Mesenchymal stem cell (in vitro differentiated cells and primary cell): ENCODE measurements at regions not wholly inside any gene's neighbourhood (a gene's known extent, or its start where the extent isn't known, plus 50 kb on each side); places are given as distances from the start of the nearest gene placed in this dataset.

Experiments used
- DNase-seq: peaks from one replicate; pipeline ENCODE4 v3.0.0-alpha.2; 2013
- H2AFZ ChIP-seq: one replicate; pipeline ENCODE4 v1.6.1; 2013; ENCODE audit warnings: low read depth, mild to moderate bottlenecking, control low read depth, inconsistent platforms, low read length, moderate library complexity
- H2AK5ac ChIP-seq: 2 replicates; pipeline ENCODE4 v1.6.1; 2013; ENCODE audit warnings: low read length, moderate library complexity, mild to moderate bottlenecking, inconsistent platforms; ENCODE audit not compliant: severe bottlenecking
- H2BK120ac ChIP-seq: one replicate; pipeline ENCODE4 v1.6.1; 2013; ENCODE audit warnings: low read depth, mild to moderate bottlenecking, inconsistent platforms, low read length, moderate library complexity
- H2BK12ac ChIP-seq, 2 experiments: one replicate each; pipeline ENCODE4 v1.6.1; 2013; ENCODE audit warnings: inconsistent platforms in 2 of 2, low read length in 2 of 2, mild to moderate bottlenecking in 2 of 2, moderate library complexity in 2 of 2, control low read depth in 1 of 2
- H2BK15ac ChIP-seq: one replicate; pipeline ENCODE4 v1.6.1; 2013; ENCODE audit warnings: mild to moderate bottlenecking, low read depth, inconsistent platforms; ENCODE audit not compliant: poor library complexity, severe bottlenecking
- H2BK5ac ChIP-seq: 2 replicates; pipeline ENCODE4 v1.6.1; 2013; ENCODE audit warnings: low read depth, mild to moderate bottlenecking, low read length, control low read depth, inconsistent platforms; ENCODE audit not compliant: poor library complexity, severe bottlenecking
- H3K14ac ChIP-seq, 2 experiments: one replicate each; pipeline ENCODE4 v1.6.1; 2013; ENCODE audit warnings: inconsistent platforms in 2 of 2, low read length in 2 of 2, control low read depth in 1 of 2, mild to moderate bottlenecking in 1 of 2, moderate library complexity in 1 of 2
- H3K18ac ChIP-seq, 2 experiments: one replicate each; pipeline ENCODE4 v1.6.1; 2013; ENCODE audit warnings: inconsistent platforms in 2 of 2, low read length in 2 of 2, control low read depth in 1 of 2, low read depth in 1 of 2, mild to moderate bottlenecking in 1 of 2
- H3K23ac ChIP-seq, 2 experiments: one replicate each; pipeline ENCODE4 v1.6.1; 2013; ENCODE audit warnings: inconsistent platforms in 2 of 2, low read length in 2 of 2, mild to moderate bottlenecking in 2 of 2, moderate library complexity in 2 of 2, control low read depth in 1 of 2
- H3K27ac ChIP-seq: 2 replicates; pipeline ENCODE4 v1.5.1; 2013; ENCODE audit warnings: mild to moderate bottlenecking, moderate library complexity, low read length, control low read depth, inconsistent platforms; ENCODE audit not compliant: poor library complexity, severe bottlenecking
- H3K27me3 ChIP-seq, 2 experiments: 2 replicates each; pipeline versions ENCODE4 v1.6.1 to v1.7.0; 2013; ENCODE audit warnings: low read length in 2 of 2, mild to moderate bottlenecking in 2 of 2, moderate library complexity in 2 of 2, control low read depth in 1 of 2, inconsistent platforms in 1 of 2; ENCODE audit not compliant: control insufficient read depth in 1 of 2, insufficient read depth in 1 of 2
- H3K36me3 ChIP-seq, 2 experiments: 2 replicates each; pipeline versions ENCODE4 v1.6.1 to v1.7.0; 2013; ENCODE audit warnings: low read length in 2 of 2, control low read depth in 1 of 2, inconsistent platforms in 1 of 2, low read depth in 1 of 2, mild to moderate bottlenecking in 1 of 2; ENCODE audit not compliant: insufficient read depth in 2 of 2, control insufficient read depth in 1 of 2
- H3K4ac ChIP-seq, 2 experiments: one replicate each; pipeline ENCODE4 v1.6.1; 2013; ENCODE audit warnings: inconsistent platforms in 2 of 2, low read length in 2 of 2, mild to moderate bottlenecking in 2 of 2, moderate library complexity in 2 of 2, control low read depth in 1 of 2, low read depth in 1 of 2
- H3K4me1 ChIP-seq: 2 replicates; pipeline ENCODE4 v1.6.1; 2013; ENCODE audit warnings: low read depth, low read length, control low read depth; ENCODE audit not compliant: control insufficient read depth, insufficient read depth
- H3K4me2 ChIP-seq: 2 replicates; pipeline ENCODE4 v1.6.1; 2013; ENCODE audit warnings: low read length, mild to moderate bottlenecking, inconsistent platforms; ENCODE audit not compliant: poor library complexity, severe bottlenecking
- H3K4me3 ChIP-seq, 2 experiments: 2 replicates each; pipeline versions ENCODE4 v1.5.1 to v1.7.0; 2013; ENCODE audit warnings: low read length in 2 of 2, mild to moderate bottlenecking in 2 of 2, control low read depth in 1 of 2, low read depth in 1 of 2; ENCODE audit not compliant: insufficient read depth in 1 of 2
- H3K79me1 ChIP-seq: replicated peaks from 2 replicates; pipeline ENCODE4 v1.6.1; 2013; ENCODE audit warnings: mild to moderate bottlenecking, control low read depth, low read length, inconsistent platforms; ENCODE audit not compliant: poor library complexity, severe bottlenecking
- H3K9ac ChIP-seq: 2 replicates; pipeline ENCODE4 v1.7.0; 2013; ENCODE audit warnings: mild to moderate bottlenecking, low read length, moderate library complexity
- H3K9me3 ChIP-seq: 2 replicates; pipeline ENCODE4 v1.7.0; 2013; ENCODE audit warnings: mild to moderate bottlenecking, low read length; ENCODE audit not compliant: control insufficient read depth
- H4K8ac ChIP-seq: one replicate; pipeline ENCODE4 v1.6.1; 2013; ENCODE audit warnings: inconsistent platforms, mild to moderate bottlenecking, low read length, moderate library complexity
- H4K91ac ChIP-seq: one replicate; pipeline ENCODE4 v1.6.1; 2013; ENCODE audit warnings: mild to moderate bottlenecking, low read length, inconsistent platforms
- WGBS: methylation state at CpG from one replicate; pipeline ENCODE4 v1.1.7; 2013; ENCODE audit warnings: mixed read lengths; 5-methylcytosine and 5-hydroxymethylcytosine counted together

- H3K4me3 ChIP-seq: no peak overlapping the region
- H2BK5ac ChIP-seq: no peak overlapping the region
- H3K79me1 ChIP-seq: no peaks in the 10 kb centered on the region
- no peak overlapping the region for H3K4me2 ChIP-seq
- no peak overlapping the region for H3K14ac ChIP-seq
- no peak for DNase-seq
- H3K23ac ChIP-seq: no peak overlapping the region
- no peak overlapping the region for H3K4ac ChIP-seq
- no peaks in the 10 kb centered on the region for H3K9me3 ChIP-seq
- 90% methylated on average over 2 of the region's 2 CpGs for WGBS
- no peak overlapping the region for H3K27ac ChIP-seq
- H3K4me1 ChIP-seq: no peaks in the 10 kb centered on the region
- no peak overlapping the region for H2BK12ac ChIP-seq
- no peak overlapping the region for H2AFZ ChIP-seq
- no peak overlapping the region for H2BK120ac ChIP-seq
- no peaks in the 10 kb centered on the region for H3K27me3 ChIP-seq
- H2BK15ac ChIP-seq: no peak overlapping the region
- H3K9ac ChIP-seq: no peak overlapping the region
- no peaks in the 10 kb centered on the region for H3K36me3 ChIP-seq
- no peak overlapping the region for H4K8ac ChIP-seq
- H3K18ac ChIP-seq: no peak overlapping the region
- no peak overlapping the region for H4K91ac ChIP-seq
- no peak overlapping the region for H2AK5ac ChIP-seq
These were observed 81.0 kb upstream of the BNC2 start for GRCh38 chr9:16951502-16951901.

- Histone ChIP-seq H2AFZ (no peak overlapping the region), H2BK12ac (no peak overlapping the region), H3K23ac (no peak overlapping the region), H3K79me1 (no peaks in the 10 kb centered on the region), H3K18ac (no peak overlapping the region), H3K4me2 (no peak overlapping the region), H2BK15ac (no peak overlapping the region), H3K27ac (no peak overlapping the region), H4K91ac (no peak overlapping the region), H3K9ac (no peak overlapping the region), H2AK5ac (no peak overlapping the region), H2BK120ac (no peak overlapping the region), H3K36me3 (no peaks in the 10 kb centered on the region), H3K4me3 (no peak overlapping the region), H3K9me3 (no peaks in the 10 kb centered on the region), H3K4me1 (no peaks in the 10 kb centered on the region), H3K14ac (no peak overlapping the region), H3K4ac (no peak overlapping the region), H2BK5ac (no peak overlapping the region), H3K27me3 (no peaks in the 10 kb centered on the region), H4K8ac (no peak overlapping the region)
- WGBS: 51% methylated on average over 4 of the region's 4 CpGs
- no peak for DNase-seq
These were observed 79.6 kb upstream of the BNC2 start for GRCh38 chr9:16950051-16950450.

- no peak overlapping the region for H2BK15ac ChIP-seq
- no peak overlapping the region for H3K4ac ChIP-seq
- no peak overlapping the region for H4K8ac ChIP-seq
- H2BK120ac ChIP-seq: no peak overlapping the region
- H3K27me3 ChIP-seq: no peaks in the 10 kb centered on the region
- H3K9ac ChIP-seq: no peak overlapping the region
- no peak overlapping the region for H3K23ac ChIP-seq
- DNase-seq: no peak
- H3K18ac ChIP-seq: no peak overlapping the region
- H3K9me3 ChIP-seq: no peaks in the 10 kb centered on the region
- 100% methylated on average over 1 of the region's 2 CpGs for WGBS
- H3K4me2 ChIP-seq: no peak overlapping the region
- H2AFZ ChIP-seq: no peak overlapping the region
- no peaks in the 10 kb centered on the region for H3K79me1 ChIP-seq
- H3K14ac ChIP-seq: no peak overlapping the region
- no peak overlapping the region for H4K91ac ChIP-seq
- no peaks in the 10 kb centered on the region for H3K36me3 ChIP-seq
- no peak overlapping the region for H2BK5ac ChIP-seq
- peaks cover 3% of the 10 kb centered on the region for H3K4me1 ChIP-seq
- no peak overlapping the region for H3K27ac ChIP-seq
- no peak overlapping the region for H3K4me3 ChIP-seq
- no peak overlapping the region for H2AK5ac ChIP-seq
- no peak overlapping the region for H2BK12ac ChIP-seq
These were observed 60.1 kb upstream of the BNC2 start for GRCh38 chr9:16930578-16930977.

GRCh38 chr9:16928179-16928945 is 57.9 kb upstream of the BNC2 start:
- H3K4me1 ChIP-seq: peaks cover 3% of the 10 kb centered on the region
- no peak overlapping the region for H3K27ac ChIP-seq
- H3K23ac ChIP-seq: no peak overlapping the region
- H2BK120ac ChIP-seq: no peak overlapping the region
- H2BK5ac ChIP-seq: no peak overlapping the region
- H4K91ac ChIP-seq: no peak overlapping the region
- no peak overlapping the region for H4K8ac ChIP-seq
- H3K9ac ChIP-seq: no peak overlapping the region
- no peak overlapping the region for H2AFZ ChIP-seq
- H3K36me3 ChIP-seq: peaks cover 0 to 3% of the 10 kb centered on the region in 2 experiments
- no peak overlapping the region for H2AK5ac ChIP-seq
- no peak overlapping the region for H2BK15ac ChIP-seq
- H3K18ac ChIP-seq: no peak overlapping the region
- H3K4me2 ChIP-seq: no peak overlapping the region
- no peak overlapping the region for H3K4me3 ChIP-seq
- H3K79me1 ChIP-seq: no peaks in the 10 kb centered on the region
- H3K4ac ChIP-seq: no peak overlapping the region
- H3K27me3 ChIP-seq: no peaks in the 10 kb centered on the region
- H3K9me3 ChIP-seq: no peaks in the 10 kb centered on the region
- WGBS: 72% methylated on average over 5 of the region's 5 CpGs
- H3K14ac ChIP-seq: no peak overlapping the region
- DNase-seq: peak; percentile 33
- H2BK12ac ChIP-seq: no peak overlapping the region
